ENCODE measurements at regions not wholly inside any gene's neighbourhood (a gene's known extent, or its start where the extent isn't known, plus 50 kb on each side); places are given as distances from the start of the nearest gene placed in this dataset.

- TF ChIP-seq POLR2A (IDR thresholded peaks at IDR 0.05; ENCODE audit: extremely low read depth, insufficient read length) (no peak), MYC (IDR thresholded peaks at IDR 0.05; ENCODE audit: low read depth, low read length) (no peak), CTCF (IDR thresholded peaks at IDR 0.05; ENCODE audit: low read depth, low read length) (no peak), MAX (IDR thresholded peaks at IDR 0.05; ENCODE audit: low read depth, low read length) (no peak)
Measured at GRCh38 chr6:4463236-4463635, 313.0 kb upstream of the CDYL start.
